SK-N-SH (cell line): ENCODE measurements at regions not wholly inside any gene's neighbourhood (a gene's known extent, or its start where the extent isn't known, plus 50 kb on each side); places are given as distances from the start of the nearest gene placed in this dataset.

ENCODE experiments used
- ELF1 ChIP-seq: IDR thresholded peaks from 2 replicates; pipeline ENCODE4 v1.4.0; 2012
- EZH2phosphoT487 ChIP-seq: fragments of 200-600 bp; sonication (generic); IDR thresholded peaks from 2 replicates; pipeline ENCODE4 v1.6.1; 2017; ENCODE audit warnings: low read depth, mixed run types, mild to moderate bottlenecking, antibody characterized with exemption, moderate library complexity, borderline replicate concordance
- MXI1 ChIP-seq: IDR thresholded peaks from 2 replicates; pipeline ENCODE4 v1.6.1; 2012; ENCODE audit warnings: mild to moderate bottlenecking, low read depth, low read length, improper control_type of control experiment
- NRF1 ChIP-seq: IDR thresholded peaks from 2 replicates; pipeline ENCODE4 v1.6.1; 2012; ENCODE audit warnings: low read depth, mild to moderate bottlenecking, low read length
- PBX3 ChIP-seq: IDR thresholded peaks from 2 replicates; pipeline ENCODE4; 2012
- RAD21 ChIP-seq: IDR thresholded peaks from 2 replicates; pipeline ENCODE4 v1.6.1; 2012; ENCODE audit warnings: mild to moderate bottlenecking, low read length
- SMC3 ChIP-seq: IDR thresholded peaks from 2 replicates; pipeline ENCODE4 v1.6.1; 2012; ENCODE audit warnings: low read depth, low read length, improper control_type of control experiment
- YY1 ChIP-seq: IDR thresholded peaks from 2 replicates; pipeline ENCODE4 v1.4.0; 2012; ENCODE audit warnings: low read depth, mild to moderate bottlenecking
- TF ChIP-seq, protein P1 (sequence below): fragments of 200-600 bp; sonication (generic); IDR thresholded peaks from 2 replicates; pipeline ENCODE4 v1.6.1; 2017; ENCODE audit warnings: antibody characterized with exemption, mild to moderate bottlenecking, moderate library complexity
- TF ChIP-seq, protein P2 (sequence below): fragments of 150-350 bp; IDR thresholded peaks from 2 replicates; pipeline ENCODE4 v1.6.1; 2017; ENCODE audit warnings: antibody characterized with exemption, low read length, low read depth, borderline replicate concordance

- TF ChIP-seq YY1 (no peak), NRF1 (no peak), EZH2phosphoT487 (no peak), ELF1 (no peak), MXI1 (no peak), RAD21 (no peak), PBX3 (no peak), SMC3 (no peak)
- TF ChIP-seq, protein P1, sequence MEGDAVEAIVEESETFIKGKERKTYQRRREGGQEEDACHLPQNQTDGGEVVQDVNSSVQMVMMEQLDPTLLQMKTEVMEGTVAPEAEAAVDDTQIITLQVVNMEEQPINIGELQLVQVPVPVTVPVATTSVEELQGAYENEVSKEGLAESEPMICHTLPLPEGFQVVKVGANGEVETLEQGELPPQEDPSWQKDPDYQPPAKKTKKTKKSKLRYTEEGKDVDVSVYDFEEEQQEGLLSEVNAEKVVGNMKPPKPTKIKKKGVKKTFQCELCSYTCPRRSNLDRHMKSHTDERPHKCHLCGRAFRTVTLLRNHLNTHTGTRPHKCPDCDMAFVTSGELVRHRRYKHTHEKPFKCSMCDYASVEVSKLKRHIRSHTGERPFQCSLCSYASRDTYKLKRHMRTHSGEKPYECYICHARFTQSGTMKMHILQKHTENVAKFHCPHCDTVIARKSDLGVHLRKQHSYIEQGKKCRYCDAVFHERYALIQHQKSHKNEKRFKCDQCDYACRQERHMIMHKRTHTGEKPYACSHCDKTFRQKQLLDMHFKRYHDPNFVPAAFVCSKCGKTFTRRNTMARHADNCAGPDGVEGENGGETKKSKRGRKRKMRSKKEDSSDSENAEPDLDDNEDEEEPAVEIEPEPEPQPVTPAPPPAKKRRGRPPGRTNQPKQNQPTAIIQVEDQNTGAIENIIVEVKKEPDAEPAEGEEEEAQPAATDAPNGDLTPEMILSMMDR, result no peak
- TF ChIP-seq, protein P2, sequence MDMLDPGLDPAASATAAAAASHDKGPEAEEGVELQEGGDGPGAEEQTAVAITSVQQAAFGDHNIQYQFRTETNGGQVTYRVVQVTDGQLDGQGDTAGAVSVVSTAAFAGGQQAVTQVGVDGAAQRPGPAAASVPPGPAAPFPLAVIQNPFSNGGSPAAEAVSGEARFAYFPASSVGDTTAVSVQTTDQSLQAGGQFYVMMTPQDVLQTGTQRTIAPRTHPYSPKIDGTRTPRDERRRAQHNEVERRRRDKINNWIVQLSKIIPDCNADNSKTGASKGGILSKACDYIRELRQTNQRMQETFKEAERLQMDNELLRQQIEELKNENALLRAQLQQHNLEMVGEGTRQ, result no peak
Observed at GRCh38 chr12:67043771-67044170, 225.4 kb upstream of the CAND1 start.
